Stimulated activated CD4-positive, alpha-beta T cell treated with anti-CD3 and anti-CD28 coated beads, Interleukin-1b, Interleukin-23, amount 100 ng/mL, for 4 hours (primary cell): ENCODE measurements at regions not wholly inside any gene's neighbourhood (a gene's known extent, or its start where the extent isn't known, plus 50 kb on each side); places are given as distances from the start of the nearest gene placed in this dataset.

ENCODE experiments used
- DNase-seq, 2 donors: peaks; one replicate each; pipeline ENCODE4 v3.0.0-alpha.2; 2020; ENCODE audit warnings: low read depth in 2 of 2

DNA sequence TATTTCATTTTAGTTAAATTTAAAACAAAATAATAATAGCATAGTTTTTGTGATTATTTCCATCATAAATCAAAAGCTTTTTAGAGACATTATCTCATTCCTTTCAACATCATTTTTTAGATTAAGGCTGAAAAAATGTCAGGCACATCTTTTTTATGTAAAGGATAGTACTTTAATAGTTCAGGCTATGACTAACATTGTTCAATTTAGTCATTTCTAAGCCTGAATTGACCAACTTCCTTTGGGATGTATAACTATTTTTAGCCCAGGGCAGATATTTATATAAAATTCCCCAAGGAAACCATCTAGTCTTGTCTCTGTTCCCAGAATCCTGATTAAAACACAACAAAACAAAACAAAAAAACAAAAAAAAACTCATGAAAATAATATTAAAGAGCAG, 145.6 kb upstream of the PCDH18 start:
- no peak for DNase-seq

DNA sequence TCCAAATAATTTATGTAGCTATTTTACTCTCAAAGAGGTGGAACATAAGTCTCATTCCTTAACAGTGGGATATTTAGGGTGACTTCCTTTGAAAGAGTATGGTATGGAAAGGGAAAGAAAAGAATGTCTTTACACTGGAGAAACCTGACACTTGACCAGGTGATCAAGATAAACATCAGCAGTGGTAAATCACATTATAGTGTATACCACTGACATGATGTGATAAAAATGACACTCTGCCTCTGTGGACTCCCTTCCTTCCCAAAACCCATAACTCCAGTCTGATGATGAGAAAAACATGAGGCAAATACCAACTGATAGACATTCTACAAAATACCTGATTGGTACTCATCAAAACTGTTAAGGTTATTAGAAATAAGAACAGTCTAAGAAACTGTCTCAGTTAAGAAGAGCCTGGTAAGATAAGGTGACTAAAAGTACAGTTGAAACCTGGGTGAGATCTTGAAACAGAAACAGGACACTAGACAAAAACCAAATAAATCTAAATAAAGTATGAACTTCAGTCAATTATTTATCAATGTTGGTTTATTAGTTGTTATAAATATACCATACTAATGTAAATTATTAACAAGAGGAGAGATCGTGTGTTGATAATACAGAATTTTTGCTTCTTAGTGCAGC, 144.2 kb upstream of the PCDH18 start:
- DNase-seq, result no peak

DNA sequence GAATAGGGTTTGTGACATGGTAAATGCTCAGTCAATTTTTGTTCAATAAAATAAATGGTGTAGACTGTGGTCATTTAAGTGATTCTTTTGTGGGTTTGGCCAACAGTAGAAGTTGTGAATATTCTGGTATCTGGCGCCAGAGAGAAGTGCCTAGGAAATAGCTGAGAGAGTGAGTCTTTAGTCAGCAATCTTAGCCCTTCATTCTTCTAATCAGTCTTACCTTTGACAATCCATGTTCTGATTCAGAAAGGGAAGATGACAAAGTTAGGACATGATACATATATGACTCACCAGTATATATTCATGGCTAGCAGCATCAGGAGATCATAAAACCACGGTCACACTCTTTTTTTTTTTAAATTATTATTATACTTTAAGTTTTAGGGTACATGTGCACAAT, 141.8 kb upstream of the PCDH18 start:
- DNase-seq, result no peak

DNA sequence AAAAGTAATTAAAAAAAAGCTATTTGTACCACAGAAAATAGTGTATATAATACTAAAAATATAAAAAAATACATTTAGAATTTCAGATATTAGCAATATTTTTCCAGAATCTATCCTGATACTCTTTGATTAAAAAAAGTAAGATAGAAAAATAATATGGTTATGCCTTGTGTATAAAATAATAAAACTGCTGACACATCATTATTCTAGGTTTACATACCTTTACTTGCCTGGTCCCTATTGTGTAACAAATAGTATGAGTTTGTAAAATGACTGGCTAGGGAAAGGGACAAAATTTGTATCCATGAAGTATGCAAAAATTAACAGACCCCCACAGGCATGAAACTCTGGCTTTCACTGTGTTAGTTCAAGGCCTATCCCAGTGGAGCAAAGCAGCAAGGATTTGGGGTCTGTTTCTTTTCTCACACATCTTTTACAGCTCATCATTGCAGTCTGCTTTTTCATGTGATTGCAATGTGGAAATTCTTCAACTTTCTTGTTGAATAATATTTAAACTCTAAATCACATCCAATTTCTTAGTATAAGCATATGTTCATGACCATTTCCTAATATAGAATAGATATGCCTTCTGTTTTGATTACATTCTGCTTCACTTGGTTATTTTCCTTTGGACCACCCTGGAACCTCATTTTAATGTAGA, 136.7 kb upstream of the PCDH18 start:
- DNase-seq, result no peak

DNA sequence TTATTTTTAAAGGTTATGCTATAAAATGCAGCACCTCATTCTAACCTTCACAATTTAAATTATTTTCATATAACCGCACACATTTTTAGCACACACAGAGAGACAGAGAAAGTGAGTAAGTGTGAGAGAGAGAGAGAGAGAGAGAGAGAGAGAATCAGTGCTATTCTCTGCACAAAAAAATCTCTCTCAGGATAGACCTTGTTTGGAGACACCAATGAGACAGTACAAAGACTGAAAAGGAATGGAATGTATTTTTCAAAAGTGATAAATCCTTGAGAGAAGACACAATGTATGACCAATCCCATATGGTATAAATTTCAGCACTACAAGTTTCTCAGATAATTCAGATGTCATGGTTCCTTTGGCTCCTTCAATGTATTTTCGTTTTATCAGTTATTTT, 132.1 kb upstream of the PCDH18 start:
- no peak for DNase-seq

DNA sequence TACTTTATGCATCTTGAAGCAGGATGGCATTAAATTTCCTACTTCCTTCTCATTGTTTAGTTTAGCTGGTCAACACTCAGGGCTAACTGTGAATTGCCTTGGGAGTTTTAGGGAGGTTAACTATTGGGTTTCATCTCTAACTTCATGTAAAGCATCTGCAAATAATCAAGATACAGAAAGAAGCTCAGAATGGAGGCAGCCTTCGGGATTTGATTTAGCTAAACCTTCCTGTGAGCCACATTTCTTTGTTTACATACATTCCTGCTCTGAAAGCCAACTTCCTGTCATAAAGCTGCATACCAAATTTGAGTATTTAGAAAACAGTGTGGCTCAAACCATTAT, 131.7 kb upstream of the PCDH18 start:
- no peak for DNase-seq

DNA sequence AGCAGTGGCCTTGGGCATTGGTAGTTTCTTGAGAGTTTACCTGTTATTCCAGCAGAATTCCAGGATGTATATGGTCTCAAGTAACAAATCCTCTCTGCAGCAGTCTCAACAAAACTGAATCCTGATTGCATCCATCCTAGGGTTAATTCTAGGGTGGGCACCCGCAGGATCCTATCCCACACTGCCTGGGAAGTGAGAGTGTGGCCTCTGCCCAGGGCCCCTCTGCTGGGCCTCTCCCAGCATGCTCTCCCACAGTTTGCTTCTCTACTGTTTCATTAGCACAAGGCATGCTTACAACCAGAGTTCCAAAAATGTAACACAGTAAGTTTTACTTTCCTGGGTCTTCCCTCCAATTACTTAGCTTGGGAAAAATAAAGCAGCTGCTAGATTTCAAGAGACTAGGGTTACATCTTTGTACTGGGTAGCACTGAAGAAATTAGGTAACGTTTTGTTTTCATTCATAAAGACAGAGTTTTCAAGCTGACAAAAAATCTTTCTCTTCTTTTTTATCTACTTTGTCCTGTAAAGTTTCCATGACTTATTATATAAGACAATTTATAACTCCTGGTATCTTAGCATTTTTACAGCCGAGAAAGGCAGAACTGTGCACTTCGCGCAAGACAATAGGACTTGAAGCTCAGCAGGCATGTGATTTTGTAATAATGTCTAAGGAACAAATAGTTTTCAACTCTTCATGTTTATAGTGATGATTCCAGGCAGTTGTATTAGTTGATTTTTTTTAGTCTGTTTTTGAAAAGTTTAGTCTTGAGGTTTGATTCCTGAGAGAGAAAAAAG, 131.2 kb upstream of the PCDH18 start:
- DNase-seq, result no peak

DNA sequence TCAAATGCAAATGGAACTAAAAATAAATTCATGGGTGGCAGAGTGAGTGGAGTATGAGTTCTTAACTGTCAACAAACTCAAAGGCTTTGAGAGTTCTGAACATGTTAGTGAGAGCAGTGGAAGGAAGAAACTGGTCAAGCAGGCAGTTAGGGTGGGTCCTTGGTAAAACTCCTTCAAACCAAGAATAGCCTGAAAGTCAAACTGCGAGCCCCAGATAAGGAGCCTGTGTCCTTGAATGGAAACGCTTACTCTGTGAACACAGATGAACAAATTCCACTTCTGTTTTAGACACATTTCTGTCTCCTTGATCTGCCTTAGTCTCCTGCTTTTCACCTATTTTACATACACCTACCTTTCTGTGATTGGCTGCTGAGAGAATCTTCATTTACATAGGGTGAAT, 129.4 kb upstream of the PCDH18 start:
- DNase-seq, result no peak

DNA sequence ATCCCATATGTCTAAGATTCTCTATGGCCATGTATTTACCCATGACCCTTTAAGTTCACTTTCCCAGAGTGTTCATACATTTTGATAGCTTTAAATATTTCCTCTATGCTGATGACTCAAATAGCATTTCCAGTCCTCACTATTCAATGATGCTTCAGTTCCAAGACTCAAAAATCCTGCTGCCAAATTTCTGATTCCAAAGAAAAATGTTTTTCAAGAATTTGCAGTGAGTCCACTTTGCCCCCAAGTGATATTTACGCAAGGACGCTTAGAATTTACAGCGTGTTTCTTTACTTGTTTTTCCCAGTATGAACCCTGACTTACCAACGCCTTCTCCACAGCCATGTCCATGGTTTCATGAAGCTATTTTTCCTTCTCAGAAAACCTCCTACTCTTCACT, 127.9 kb upstream of the PCDH18 start:
- no peak for DNase-seq

DNA sequence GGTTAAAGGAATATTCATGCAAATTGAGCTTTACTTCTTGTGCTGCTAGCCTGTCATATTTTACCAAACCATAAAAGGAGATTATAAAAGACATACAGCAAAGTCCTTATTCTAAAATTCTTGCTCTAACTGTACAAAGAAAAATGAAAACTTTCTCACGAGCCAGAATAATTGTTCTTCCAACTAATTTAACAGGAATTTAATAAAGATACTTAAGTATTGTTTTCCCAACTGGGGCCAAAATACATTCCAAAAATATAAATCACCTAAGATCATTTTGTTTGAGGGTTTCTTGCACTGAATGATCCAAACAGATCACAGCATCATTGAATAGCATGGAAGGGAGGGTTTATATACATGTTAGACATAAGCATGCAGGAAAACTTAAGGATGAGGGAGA, 127.1 kb upstream of the PCDH18 start:
- DNase-seq, result no peak

DNA sequence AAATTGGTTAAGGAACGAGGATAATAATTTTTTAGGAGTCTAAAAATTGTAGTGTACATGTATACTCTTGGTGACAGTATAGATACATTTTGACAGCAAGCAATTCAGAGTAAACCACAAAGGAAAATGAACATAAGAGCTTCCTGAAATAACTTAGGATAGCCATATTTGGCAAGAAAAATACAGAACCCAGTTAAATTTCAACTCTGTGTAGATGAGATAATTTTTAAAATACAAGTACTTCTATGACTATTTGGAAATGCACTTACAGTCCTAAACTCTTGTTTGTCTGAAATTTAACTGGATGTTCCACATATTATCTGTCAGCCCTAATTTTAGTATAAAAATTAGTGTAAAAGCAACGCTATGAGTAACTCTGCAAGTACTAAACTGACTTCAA, 124.4 kb upstream of the PCDH18 start:
- DNase-seq, result no peak

DNA sequence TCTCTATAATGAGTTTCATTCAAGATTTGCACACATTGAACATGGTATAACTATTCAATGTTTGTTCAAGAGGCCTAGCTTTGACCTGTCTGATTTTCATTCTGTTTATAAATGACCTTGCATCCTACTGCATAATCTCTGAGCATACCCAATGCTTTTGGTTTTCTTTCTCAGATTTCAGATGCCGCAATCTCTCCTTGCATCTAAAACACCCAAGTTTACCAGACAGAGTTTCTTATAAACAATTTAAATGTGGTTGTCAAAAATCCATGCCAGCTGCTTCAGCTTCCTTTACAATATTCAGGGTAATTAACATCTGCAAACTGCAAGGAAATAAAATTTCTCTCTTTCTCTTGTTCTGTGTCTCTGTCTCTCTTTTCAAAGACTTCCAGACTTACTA, 123.0 kb upstream of the PCDH18 start:
- DNase-seq, result no peak

DNA sequence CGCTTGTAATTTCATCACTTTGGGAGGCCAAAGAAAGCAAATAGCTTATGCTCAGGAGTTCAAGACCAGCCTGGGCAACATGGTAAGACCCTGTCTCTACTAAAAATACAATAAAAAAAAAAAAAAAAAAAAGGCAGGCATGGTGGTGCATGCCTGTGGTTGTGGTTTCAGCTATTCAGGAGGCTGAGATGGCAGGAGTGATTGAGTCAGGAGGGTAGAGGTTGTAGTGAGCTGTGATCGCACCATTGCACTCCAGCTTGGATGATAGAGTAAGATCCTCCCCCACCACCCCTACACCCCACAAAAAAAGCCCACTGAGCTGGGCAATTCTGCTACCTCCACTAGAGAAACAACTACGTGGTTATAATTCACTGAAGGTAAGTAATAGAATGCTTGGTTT, 118.8 kb upstream of the PCDH18 start:
- no peak for DNase-seq

DNA sequence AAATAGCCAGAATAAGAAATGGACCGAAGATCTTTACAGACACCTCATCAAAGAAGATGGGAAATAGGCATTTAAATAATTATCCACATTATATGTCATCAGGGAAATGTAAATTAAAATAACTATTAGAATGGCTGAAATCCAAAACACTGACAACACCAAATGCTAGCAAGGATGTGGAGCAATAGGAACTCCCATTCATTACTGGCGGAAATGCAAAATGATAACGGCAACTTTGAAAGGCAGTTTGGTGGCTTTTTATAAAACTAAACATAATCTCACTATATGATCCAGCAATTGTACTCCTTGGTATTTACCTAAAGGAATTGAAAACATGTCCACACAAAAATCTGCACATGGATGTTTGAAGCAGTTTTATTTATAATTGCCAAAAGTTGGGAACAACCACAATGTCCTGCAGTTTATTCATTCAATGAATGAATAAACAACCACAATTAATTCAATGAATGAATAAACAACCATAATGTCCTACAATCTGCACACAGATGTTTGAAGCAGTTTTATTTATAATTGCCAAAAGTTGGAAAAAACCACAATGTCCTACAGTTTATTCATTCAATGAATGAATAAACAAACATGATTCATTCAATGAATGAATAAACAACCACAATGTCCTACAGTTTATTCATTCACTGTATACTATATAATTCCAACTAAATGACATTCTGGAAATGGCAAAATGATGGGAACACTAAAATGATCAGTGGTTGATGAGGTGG, 117.6 kb upstream of the PCDH18 start:
- DNase-seq, result no peak

DNA sequence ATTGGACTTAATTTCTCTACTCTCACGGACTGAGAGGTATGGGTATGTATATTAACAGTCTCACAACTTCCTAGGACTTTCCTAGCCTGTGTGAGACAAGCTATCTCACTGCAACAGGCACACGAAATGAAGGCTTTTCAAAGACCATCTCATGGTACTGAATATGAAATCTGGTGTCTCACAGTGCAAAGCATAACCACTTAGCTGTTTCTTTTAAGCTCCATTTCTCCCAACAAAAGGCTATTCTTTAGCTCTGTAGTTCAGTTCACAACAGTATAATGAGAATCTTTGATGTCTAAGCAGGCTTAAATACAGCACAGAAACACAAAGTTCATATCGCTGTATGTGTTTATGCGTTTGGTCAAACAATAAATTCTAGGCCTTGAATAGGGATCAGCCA, 116.2 kb upstream of the PCDH18 start:
- DNase-seq, result no peak

DNA sequence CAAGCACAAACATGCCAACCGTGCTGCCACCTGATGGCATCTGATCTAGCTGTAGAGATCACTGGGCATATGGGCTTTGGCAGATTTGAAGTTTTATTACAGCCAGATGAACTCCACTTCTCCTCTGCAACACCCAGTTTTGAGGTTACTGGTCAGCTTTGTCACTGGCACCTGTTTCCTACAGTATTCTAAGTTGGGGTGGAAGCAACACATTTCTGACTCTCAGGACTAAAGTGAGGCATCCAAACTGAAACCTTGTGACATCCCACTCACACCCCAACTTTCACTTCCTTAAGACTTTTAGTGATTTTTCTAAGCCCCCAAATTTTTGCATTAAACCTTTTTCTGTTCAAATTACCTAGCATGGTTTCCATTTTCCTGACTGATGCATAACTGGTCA, 115.1 kb upstream of the PCDH18 start:
- no peak for DNase-seq

DNA sequence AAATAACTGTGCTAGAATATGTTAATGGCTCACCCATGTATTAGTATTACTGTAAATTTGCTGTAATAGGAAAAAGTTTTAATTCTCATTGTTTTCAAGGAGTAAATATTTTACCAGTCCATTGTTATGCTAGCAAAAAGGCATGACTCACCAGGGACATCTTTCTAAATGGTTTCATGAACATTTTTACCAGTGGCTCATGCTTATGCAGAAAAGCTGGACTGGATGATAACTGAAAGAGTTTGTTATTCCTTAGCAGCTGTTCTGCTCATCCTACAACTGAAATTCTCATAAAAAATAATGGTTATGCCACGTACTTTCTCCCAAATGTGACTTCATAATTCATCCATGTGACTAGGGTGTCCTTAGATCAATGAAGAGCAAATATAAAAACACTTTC, 111.9 kb upstream of the PCDH18 start:
- DNase-seq, result no peak

DNA sequence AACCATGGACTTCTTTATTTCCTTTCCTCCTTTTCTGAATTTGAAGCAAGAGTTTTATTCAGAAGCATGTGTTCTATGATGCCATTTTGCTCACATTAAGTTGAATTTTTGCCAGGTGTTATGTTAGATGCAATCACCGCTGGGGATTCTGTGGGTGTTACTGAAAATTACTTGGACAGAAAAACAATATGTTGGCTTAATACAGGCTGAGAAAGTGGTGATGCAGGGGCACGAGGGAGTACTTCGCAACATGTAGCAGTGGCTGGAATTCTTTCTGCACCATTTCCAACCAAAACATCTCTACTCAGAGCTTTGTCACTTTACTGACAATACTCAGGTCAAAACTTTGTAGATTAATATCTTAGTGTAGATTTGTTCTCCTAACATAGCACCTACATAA, 109.2 kb upstream of the PCDH18 start:
- no peak for DNase-seq

DNA sequence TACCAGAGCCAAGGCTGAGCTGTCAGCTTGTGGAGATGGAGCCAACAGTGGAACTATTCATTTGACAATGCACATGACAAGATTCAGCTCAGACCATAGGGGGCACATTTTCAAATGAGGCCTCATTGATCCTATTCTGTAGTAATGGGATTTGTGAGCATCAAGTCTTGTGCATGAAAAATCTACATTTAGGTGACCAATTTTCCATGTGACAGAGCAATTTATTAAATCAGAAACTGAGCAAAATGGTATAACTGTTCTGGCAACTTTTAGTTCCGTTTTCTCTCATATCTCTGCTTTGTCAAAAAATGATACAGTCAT, 108.5 kb upstream of the PCDH18 start:
- DNase-seq, result no peak

DNA sequence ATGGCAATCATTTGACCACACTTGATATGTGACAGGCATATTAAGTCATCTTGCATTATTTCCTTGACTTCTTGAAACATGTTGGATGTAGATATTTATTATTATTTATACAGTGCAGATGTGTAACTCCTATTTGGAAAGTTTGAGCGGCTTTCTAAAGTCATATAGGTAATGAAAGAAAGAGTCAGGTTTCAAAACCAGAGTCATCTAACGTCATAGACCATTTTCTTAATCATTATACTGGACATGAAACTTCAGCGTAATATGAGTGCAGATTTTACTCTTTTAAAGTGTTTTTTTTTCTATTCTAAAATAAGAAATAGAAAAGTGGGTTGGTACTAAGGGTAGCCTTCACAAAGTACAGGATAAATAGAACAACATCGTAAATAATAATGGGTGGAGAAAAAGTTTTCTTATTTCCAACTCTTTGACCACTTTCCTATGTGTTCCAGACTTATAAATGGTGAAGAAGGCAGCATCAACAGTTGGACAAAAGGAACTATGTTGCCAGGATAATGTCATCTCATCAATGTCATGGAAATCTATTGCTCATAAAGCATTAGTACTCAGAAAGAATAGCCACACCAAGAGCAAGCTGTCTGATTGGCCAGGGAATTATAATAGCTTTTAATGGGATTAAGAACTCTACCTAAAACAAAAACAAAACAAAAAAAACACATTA, 108.0 kb upstream of the PCDH18 start:
- DNase-seq, result no peak

DNA sequence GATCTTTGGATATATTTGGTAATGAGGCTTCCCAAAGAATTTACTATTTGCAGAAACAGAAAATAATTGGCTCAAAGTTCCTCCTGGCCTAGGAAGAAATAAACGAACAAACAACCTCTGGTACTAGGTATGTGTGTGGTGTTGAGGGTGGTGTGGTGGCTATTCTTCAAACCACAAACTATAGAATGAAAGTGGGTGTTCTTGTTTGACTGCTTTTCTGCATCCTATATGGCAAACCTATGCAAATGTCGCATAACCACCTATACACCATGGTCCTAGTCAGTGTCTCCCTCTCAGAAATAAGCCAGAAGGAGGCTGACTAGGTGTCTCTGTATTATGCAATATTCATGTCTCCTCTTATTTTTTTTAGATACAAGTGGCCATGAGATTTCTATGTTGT, 106.6 kb upstream of the PCDH18 start:
- no peak for DNase-seq

DNA sequence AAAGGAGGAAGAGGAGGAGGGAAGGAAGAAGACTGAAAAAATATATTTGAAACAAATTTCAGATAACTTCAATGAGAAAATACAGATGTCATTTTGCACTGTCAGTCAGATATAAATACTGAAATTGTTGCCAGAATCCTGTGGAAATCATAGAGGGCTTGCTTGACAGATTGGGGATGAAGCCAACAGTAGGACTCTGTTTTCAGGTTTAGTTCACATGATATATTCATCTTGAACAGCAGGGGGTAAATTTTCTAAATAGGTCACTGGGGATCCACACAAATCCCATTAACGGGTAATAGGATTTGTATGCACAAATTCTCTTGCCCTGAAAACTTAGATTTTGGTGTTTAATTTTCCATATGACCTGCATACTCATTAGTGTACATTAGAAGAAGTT, 103.3 kb upstream of the PCDH18 start:
- DNase-seq, result no peak
